H9 (cell line): ENCODE measurements at regions not wholly inside any gene's neighbourhood (a gene's known extent, or its start where the extent isn't known, plus 50 kb on each side); places are given as distances from the start of the nearest gene placed in this dataset.

Experiments used
- DNase-seq: peaks from one replicate; pipeline ENCODE4 v3.0.0-alpha.2; 2017
- H2AFZ ChIP-seq: one replicate; pipeline ENCODE4 v1.6.1; 2013; ENCODE audit warnings: mild to moderate bottlenecking, low read length, control low read depth, moderate library complexity
- H2AK5ac ChIP-seq: 2 replicates; pipeline ENCODE4 v1.6.1; 2013; ENCODE audit warnings: low read length, control low read depth, mixed read lengths; ENCODE audit not compliant: insufficient read length
- H2BK120ac ChIP-seq: one replicate; pipeline ENCODE4 v1.6.1; 2013; ENCODE audit warnings: low read depth, mild to moderate bottlenecking, low read length, control low read depth, inconsistent platforms; ENCODE audit not compliant: poor library complexity, severe bottlenecking
- H2BK12ac ChIP-seq: 2 replicates; pipeline ENCODE4 v1.6.1; 2013; ENCODE audit warnings: low read length, control low read depth, mixed read lengths, low read depth; ENCODE audit not compliant: insufficient read length
- H2BK15ac ChIP-seq: 2 replicates; pipeline ENCODE4 v1.6.1; 2013; ENCODE audit warnings: low read depth, low read length, control low read depth
- H2BK20ac ChIP-seq: one replicate; pipeline ENCODE4 v1.6.1; 2013; ENCODE audit warnings: low read depth, mild to moderate bottlenecking, low read length, control low read depth, inconsistent platforms; ENCODE audit not compliant: poor library complexity, severe bottlenecking
- H2BK5ac ChIP-seq: 2 replicates; pipeline ENCODE4 v1.6.1; 2013; ENCODE audit warnings: low read length, control low read depth, mixed read lengths; ENCODE audit not compliant: insufficient read length
- H3K14ac ChIP-seq: 2 replicates; pipeline ENCODE4 v1.6.1; 2013; ENCODE audit warnings: low read length, control low read depth; ENCODE audit not compliant: insufficient read depth
- H3K18ac ChIP-seq: 2 replicates; pipeline ENCODE4 v1.6.1; 2013; ENCODE audit warnings: low read depth, mild to moderate bottlenecking, mixed read lengths, low read length, control low read depth; ENCODE audit not compliant: insufficient read length
- H3K23ac ChIP-seq: 2 replicates; pipeline ENCODE4 v1.6.1; 2013; ENCODE audit warnings: low read length, control low read depth, mixed read lengths, low read depth; ENCODE audit not compliant: insufficient read length
- H3K23me2 ChIP-seq: 2 replicates; pipeline ENCODE4 v1.6.1; 2013; ENCODE audit warnings: low read depth, mild to moderate bottlenecking, mixed read lengths, low read length, control low read depth; ENCODE audit not compliant: insufficient read length, poor library complexity, severe bottlenecking
- H3K27ac ChIP-seq: 2 replicates; pipeline ENCODE4 v1.5.1; 2013; ENCODE audit warnings: low read length, control low read depth, mixed read lengths, low read depth; ENCODE audit not compliant: insufficient read length
- H3K27me3 ChIP-seq: 2 replicates; pipeline ENCODE4 v1.6.1; 2013; ENCODE audit warnings: low read length, control low read depth, inconsistent platforms; ENCODE audit not compliant: insufficient read depth
- H3K4ac ChIP-seq: 2 replicates; pipeline ENCODE4 v1.6.1; 2013; ENCODE audit warnings: low read depth, mild to moderate bottlenecking, control low read depth, inconsistent platforms, low read length, moderate library complexity
- H3K4me1 ChIP-seq: 2 replicates; pipeline ENCODE4 v1.6.1; 2013; ENCODE audit warnings: low read length, control low read depth, inconsistent platforms; ENCODE audit not compliant: insufficient read depth
- H3K4me2 ChIP-seq: 2 replicates; pipeline ENCODE4 v1.6.1; 2013; ENCODE audit warnings: low read length, control low read depth, mixed read lengths; ENCODE audit not compliant: insufficient read length, insufficient read depth
- H3K56ac ChIP-seq: 2 replicates; pipeline ENCODE4 v1.6.1; 2013; ENCODE audit warnings: low read depth, mild to moderate bottlenecking, mixed read lengths, low read length, control low read depth; ENCODE audit not compliant: insufficient read length
- H3K79me1 ChIP-seq: 2 replicates; pipeline ENCODE4 v1.6.1; 2013; ENCODE audit warnings: low read depth, mild to moderate bottlenecking, moderate library complexity, low read length, control low read depth, inconsistent platforms; ENCODE audit not compliant: insufficient read depth, poor library complexity, severe bottlenecking
- H3K79me2 ChIP-seq: 2 replicates; pipeline ENCODE4 v1.6.1; 2013; ENCODE audit warnings: low read length, control low read depth, inconsistent platforms; ENCODE audit not compliant: insufficient read depth
- H3K9ac ChIP-seq: 2 replicates; pipeline ENCODE4 v1.6.1; 2013; ENCODE audit warnings: low read length, control low read depth, mixed read lengths; ENCODE audit not compliant: insufficient read length; ENCODE audit errors: extremely low read depth
- H3K9me3 ChIP-seq: one replicate; pipeline ENCODE4 v1.6.1; 2013; ENCODE audit warnings: low read depth, low read length, inconsistent platforms; ENCODE audit not compliant: control insufficient read depth
- H3T11ph ChIP-seq: one replicate; pipeline ENCODE4 v1.6.1; 2013; ENCODE audit warnings: mild to moderate bottlenecking, low read length, control low read depth, inconsistent platforms
- H4K20me1 ChIP-seq: one replicate; pipeline ENCODE4 v1.6.1; 2013; ENCODE audit not compliant: control insufficient read depth, insufficient read length, insufficient read depth
- H4K5ac ChIP-seq: 2 replicates; pipeline ENCODE4 v1.6.1; 2013; ENCODE audit warnings: low read depth, mild to moderate bottlenecking, mixed read lengths, low read length, control low read depth; ENCODE audit not compliant: insufficient read length
- H4K8ac ChIP-seq: replicated peaks from 2 replicates; pipeline ENCODE4 v1.6.1; 2013; ENCODE audit warnings: low read length, control low read depth, mixed read lengths, low read depth; ENCODE audit not compliant: insufficient read length
- H4K91ac ChIP-seq: 2 replicates; pipeline ENCODE4 v1.6.1; 2013; ENCODE audit warnings: low read depth, mild to moderate bottlenecking, moderate library complexity, mixed read lengths, low read length, control low read depth; ENCODE audit not compliant: insufficient read length
- H3K27ac Mint-ChIP-seq, 3 experiments: 2 replicates in 2 of 3; 3 replicates in 1 of 3; pipeline ENCODE4 v1.8.0; 2020 to 2021; ENCODE audit warnings: mixed read lengths in 3 of 3, mild to moderate bottlenecking in 1 of 3, moderate library complexity in 1 of 3
- H3K27me3 Mint-ChIP-seq: 2 replicates; pipeline ENCODE4 v1.8.0; 2021; ENCODE audit warnings: low read depth, mild to moderate bottlenecking, moderate library complexity, mixed read lengths
- H3K36me3 Mint-ChIP-seq, 3 experiments: 2 replicates in 2 of 3; 3 replicates in 1 of 3; pipeline ENCODE4 v1.8.0; 2020 to 2021; ENCODE audit warnings: low read depth in 3 of 3, mixed read lengths in 3 of 3; ENCODE audit not compliant: insufficient read depth in 1 of 3
- H3K4me1 Mint-ChIP-seq, 2 experiments: 2 replicates each; pipeline ENCODE4 v1.8.0; 2020; ENCODE audit warnings: mixed read lengths in 2 of 2
- H3K4me3 Mint-ChIP-seq, 2 experiments: 2 replicates in 1 of 2; 3 replicates in 1 of 2; pipeline ENCODE4 v1.8.0; 2020 to 2021; ENCODE audit warnings: mild to moderate bottlenecking in 2 of 2, mixed read lengths in 2 of 2, moderate library complexity in 1 of 2
- H3K9me3 Mint-ChIP-seq, 2 experiments: 2 replicates in 1 of 2; 3 replicates in 1 of 2; pipeline ENCODE4 v1.8.0; 2020; ENCODE audit warnings: mild to moderate bottlenecking in 2 of 2, mixed read lengths in 2 of 2, moderate library complexity in 1 of 2
- TF ChIP-seq, protein P1 (sequence below): fragments of 200-600 bp; sonication (generic); conservative IDR thresholded peaks from 3 replicates; pipeline ENCODE4 v1.8.0; 2021; ENCODE audit warnings: antibody characterized with exemption, mild to moderate bottlenecking

DNA sequence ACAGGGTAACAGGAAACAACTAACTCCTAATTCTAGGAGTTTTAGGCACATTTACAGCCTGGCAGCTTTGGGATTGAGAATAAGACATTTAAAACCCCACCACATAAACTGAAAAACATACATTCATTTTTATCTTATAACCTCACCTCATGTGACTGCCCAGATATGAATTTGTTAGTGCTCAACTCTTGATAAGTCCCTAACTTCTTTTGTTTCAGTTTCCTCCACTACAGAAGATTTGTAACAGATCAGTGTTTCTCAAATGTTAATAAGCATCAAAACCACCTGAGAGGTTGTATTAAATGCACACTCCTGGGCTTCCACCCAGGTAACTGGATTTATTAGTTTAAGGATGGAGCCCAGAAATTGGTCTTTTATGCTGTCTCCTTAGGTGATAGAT is 190.1 kb upstream of the ARID1B start:
- H3K4ac ChIP-seq: no peak overlapping the region
- no peak overlapping the region for H4K8ac ChIP-seq
- H3K4me1 ChIP-seq: no peaks in the 10 kb centered on the region
- no peak overlapping the region for H4K91ac ChIP-seq
- no peaks in the 10 kb centered on the region for H4K20me1 ChIP-seq
- H3K9me3 ChIP-seq: no peaks in the 10 kb centered on the region
- H3K18ac ChIP-seq: no peak overlapping the region
- no peak overlapping the region for H2BK15ac ChIP-seq
- H2AK5ac ChIP-seq: no peak overlapping the region
- H3K79me1 ChIP-seq: no peaks in the 10 kb centered on the region
- Mint-ChIP-seq H3K9me3 (no peaks in the 10 kb centered on the region), H3K27ac (no peak overlapping the region), H3K36me3 (no peaks in the 10 kb centered on the region), H3K4me3 (no peak overlapping the region), H3K4me1 (peaks cover 0 to 9% of the 10 kb centered on the region in 2 experiments; a peak in 2 of 4 replicates), H3K27me3 (no peaks in the 10 kb centered on the region; the same call in 1 of the 2 replicates)
- no peak overlapping the region for H3K4me2 ChIP-seq
- TF ChIP-seq, protein P1, sequence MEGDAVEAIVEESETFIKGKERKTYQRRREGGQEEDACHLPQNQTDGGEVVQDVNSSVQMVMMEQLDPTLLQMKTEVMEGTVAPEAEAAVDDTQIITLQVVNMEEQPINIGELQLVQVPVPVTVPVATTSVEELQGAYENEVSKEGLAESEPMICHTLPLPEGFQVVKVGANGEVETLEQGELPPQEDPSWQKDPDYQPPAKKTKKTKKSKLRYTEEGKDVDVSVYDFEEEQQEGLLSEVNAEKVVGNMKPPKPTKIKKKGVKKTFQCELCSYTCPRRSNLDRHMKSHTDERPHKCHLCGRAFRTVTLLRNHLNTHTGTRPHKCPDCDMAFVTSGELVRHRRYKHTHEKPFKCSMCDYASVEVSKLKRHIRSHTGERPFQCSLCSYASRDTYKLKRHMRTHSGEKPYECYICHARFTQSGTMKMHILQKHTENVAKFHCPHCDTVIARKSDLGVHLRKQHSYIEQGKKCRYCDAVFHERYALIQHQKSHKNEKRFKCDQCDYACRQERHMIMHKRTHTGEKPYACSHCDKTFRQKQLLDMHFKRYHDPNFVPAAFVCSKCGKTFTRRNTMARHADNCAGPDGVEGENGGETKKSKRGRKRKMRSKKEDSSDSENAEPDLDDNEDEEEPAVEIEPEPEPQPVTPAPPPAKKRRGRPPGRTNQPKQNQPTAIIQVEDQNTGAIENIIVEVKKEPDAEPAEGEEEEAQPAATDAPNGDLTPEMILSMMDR: no peak
- no peak overlapping the region for H3T11ph ChIP-seq
- no peak overlapping the region for H3K23ac ChIP-seq
- H2AFZ ChIP-seq: no peak overlapping the region
- H3K27ac ChIP-seq: no peak overlapping the region
- no peak overlapping the region for H3K56ac ChIP-seq
- no peak overlapping the region for H4K5ac ChIP-seq
- no peak overlapping the region for H3K14ac ChIP-seq
- no peak overlapping the region for H3K9ac ChIP-seq
- no peak overlapping the region for H2BK20ac ChIP-seq
- H2BK120ac ChIP-seq: no peak overlapping the region
- no peak for DNase-seq
- no peak overlapping the region for H2BK12ac ChIP-seq
- no peak overlapping the region for H2BK5ac ChIP-seq
- H3K23me2 ChIP-seq: no peaks in the 10 kb centered on the region
- H3K27me3 ChIP-seq: no peaks in the 10 kb centered on the region
- no peaks in the 10 kb centered on the region for H3K79me2 ChIP-seq
